HEK293T (cell line): ENCODE measurements at regions not wholly inside any gene's neighbourhood (a gene's known extent, or its start where the extent isn't known, plus 50 kb on each side); places are given as distances from the start of the nearest gene placed in this dataset.

ENCODE experiments used
- ARNT ChIP-seq: fragments of 450-650 bp; IDR thresholded peaks from 2 replicates; pipeline ENCODE4 v1.6.1; 2017; ENCODE audit warnings: mild to moderate bottlenecking
- BHLHE40 ChIP-seq: fragments of 450-650 bp; IDR thresholded peaks from 2 replicates; pipeline ENCODE4 v1.6.1; 2016; ENCODE audit warnings: mild to moderate bottlenecking, moderate library complexity, borderline replicate concordance
- ELF4 ChIP-seq: fragments of 450-650 bp; IDR thresholded peaks from 2 replicates; pipeline ENCODE4 v1.6.1; 2017; ENCODE audit warnings: antibody characterized with exemption
- FOXA1 ChIP-seq: fragments of 450-650 bp; IDR thresholded peaks from 2 replicates; pipeline ENCODE4 v1.6.1; 2016; ENCODE audit warnings: mild to moderate bottlenecking
- FOXK2 ChIP-seq: fragments of 450-650 bp; IDR thresholded peaks from 2 replicates; pipeline ENCODE4 v1.6.1; 2016; ENCODE audit warnings: mild to moderate bottlenecking
- FOXM1 ChIP-seq: fragments of 450-650 bp; IDR thresholded peaks from 2 replicates; pipeline ENCODE4 v1.6.1; 2017; ENCODE audit warnings: mild to moderate bottlenecking, borderline replicate concordance
- HDGF ChIP-seq: fragments of 450-650 bp; IDR thresholded peaks from 2 replicates; pipeline ENCODE4 v1.6.1; 2017; ENCODE audit warnings: antibody characterized with exemption, borderline replicate concordance
- LEF1 ChIP-seq: fragments of 450-650 bp; IDR thresholded peaks from 2 replicates; pipeline ENCODE4 v1.6.1; 2017; ENCODE audit warnings: mild to moderate bottlenecking, borderline replicate concordance
- NFRKB ChIP-seq: fragments of 450-650 bp; IDR thresholded peaks from 2 replicates; pipeline ENCODE4 v1.6.1; 2016; ENCODE audit warnings: mild to moderate bottlenecking, moderate library complexity
- SP1 ChIP-seq: fragments of 450-650 bp; IDR thresholded peaks from 2 replicates; pipeline ENCODE4 v1.6.1; 2017
- SUZ12 ChIP-seq: fragments of 450-650 bp; IDR thresholded peaks from 2 replicates; pipeline ENCODE4 v1.6.1; 2016; ENCODE audit warnings: mild to moderate bottlenecking
- TARDBP ChIP-seq: fragments of 450-650 bp; IDR thresholded peaks from 2 replicates; pipeline ENCODE4 v1.6.1; 2016
- ZNF384 ChIP-seq: fragments of 450-650 bp; IDR thresholded peaks from 2 replicates; pipeline ENCODE4 v1.6.1; 2016
- TF ChIP-seq, protein P1 (sequence below): fragments of 450-650 bp; IDR thresholded peaks from 2 replicates; pipeline ENCODE4 v1.6.1; 2016

DNA sequence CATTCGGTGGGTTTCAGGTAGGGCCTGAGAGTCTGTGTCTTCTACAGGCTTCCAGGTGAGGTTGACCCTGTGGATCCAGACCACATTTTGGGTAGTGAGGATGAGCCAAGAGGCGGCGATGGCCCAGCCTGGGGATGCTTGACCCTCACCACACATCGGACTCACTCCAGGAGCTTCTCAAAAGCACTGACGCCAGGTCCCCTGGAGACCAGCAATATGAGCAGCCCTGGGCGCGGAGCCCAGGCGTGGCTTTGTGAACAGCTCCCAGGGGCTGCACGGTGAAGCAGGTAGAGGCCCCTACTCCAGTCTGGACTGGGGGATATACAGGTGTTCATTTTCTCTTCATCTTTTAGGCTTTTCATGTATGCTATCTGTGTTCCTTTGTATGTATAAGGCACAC lies 139.7 kb upstream of the PCBD1 start:
- no peak for TF ChIP-seq SUZ12
- no peak for TF ChIP-seq FOXM1
- TF ChIP-seq, protein P1, sequence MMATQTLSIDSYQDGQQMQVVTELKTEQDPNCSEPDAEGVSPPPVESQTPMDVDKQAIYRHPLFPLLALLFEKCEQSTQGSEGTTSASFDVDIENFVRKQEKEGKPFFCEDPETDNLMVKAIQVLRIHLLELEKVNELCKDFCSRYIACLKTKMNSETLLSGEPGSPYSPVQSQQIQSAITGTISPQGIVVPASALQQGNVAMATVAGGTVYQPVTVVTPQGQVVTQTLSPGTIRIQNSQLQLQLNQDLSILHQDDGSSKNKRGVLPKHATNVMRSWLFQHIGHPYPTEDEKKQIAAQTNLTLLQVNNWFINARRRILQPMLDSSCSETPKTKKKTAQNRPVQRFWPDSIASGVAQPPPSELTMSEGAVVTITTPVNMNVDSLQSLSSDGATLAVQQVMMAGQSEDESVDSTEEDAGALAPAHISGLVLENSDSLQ: no peak
- TF ChIP-seq ZNF384: no peak
- no peak for TF ChIP-seq TARDBP
- TF ChIP-seq SP1: no peak
- TF ChIP-seq FOXA1: no peak
- TF ChIP-seq BHLHE40: no peak
- TF ChIP-seq LEF1: no peak
- TF ChIP-seq FOXK2: no peak
- no peak for TF ChIP-seq HDGF
- TF ChIP-seq ARNT: no peak
- TF ChIP-seq ELF4: no peak
- TF ChIP-seq NFRKB: no peak
